Colonic mucosa (tissue), 4 donors: ENCODE measurements at regions not wholly inside any gene's neighbourhood (a gene's known extent, or its start where the extent isn't known, plus 50 kb on each side); places are given as distances from the start of the nearest gene placed in this dataset.
A peak's percentile ranks its signal among the peaks of the same experiment; 100 is the strongest.

ENCODE experiments used
- DNase-seq: peaks from one replicate; pipeline ENCODE4 v3.0.0-alpha.2; 2020
- H3K27ac ChIP-seq: fragments of 200-600 bp; one replicate; pipeline ENCODE4 v1.8.0; 2021
- H3K27me3 ChIP-seq: fragments of 200-600 bp; one replicate; pipeline ENCODE4 v1.8.0; 2021
- H3K36me3 ChIP-seq: fragments of 200-600 bp; one replicate; pipeline ENCODE4 v1.8.0; 2021
- H3K4me1 ChIP-seq: fragments of 200-600 bp; one replicate; pipeline ENCODE4 v1.8.0; 2021; ENCODE audit warnings: mild to moderate bottlenecking
- H3K4me3 ChIP-seq: fragments of 200-600 bp; one replicate; pipeline ENCODE4 v1.8.0; 2021
- H3K9ac ChIP-seq, 2 donors: one replicate each; pipeline ENCODE4 v1.7.0; 2013; ENCODE audit warnings: control low read depth in 2 of 2, low read depth in 2 of 2, low read length in 2 of 2
- H3K9me3 ChIP-seq: fragments of 200-600 bp; one replicate; pipeline ENCODE4 v1.8.0; 2021
- CTCF ChIP-seq: fragments of 200-600 bp; IDR thresholded peaks from one replicate; pipeline ENCODE4 v1.8.0; 2022; ENCODE audit warnings: antibody characterized with exemption, mild to moderate bottlenecking
- intact Hi-C: fragments of 100-400 bp; cut with DNase I; formaldehyde crosslinking; loops from one replicate; pipeline ENCODE4 v1.14.1; 2022
- donor health status: healthy.
- donor health status: DM: no; HTN: no; CAD: no.
- donor health status: DM: no; HTN: no; CAD: no.

GRCh38 chr15:70260580-70260979, 162.9 kb upstream of the TLE3 start:
- Histone ChIP-seq H3K27ac (no peak overlapping the region), H3K36me3 (no peaks in the 10 kb centered on the region), H3K27me3 (no peaks in the 10 kb centered on the region), H3K9ac (no peak overlapping the region), H3K4me3 (no peak overlapping the region), H3K4me1 (no peaks in the 10 kb centered on the region), H3K9me3 (no peaks in the 10 kb centered on the region)
- DNase-seq: no peak
- TF ChIP-seq CTCF: no peak
- intact Hi-C loops: loop anchor here (10.0 kb wide), 1 partner anchor 156 kb away; no protein-coding TSS in a partner anchor

GRCh38 chr15:70259640-70260508, 162.2 kb upstream of the TLE3 start:
- intact Hi-C loops: loop anchor here (10.0 kb wide), 1 partner anchor 155 kb away; no protein-coding TSS in a partner anchor

GRCh38 chr15:70259028-70259424, 161.3 kb upstream of the TLE3 start:
- Histone ChIP-seq H3K27ac (no peak overlapping the region), H3K27me3 (no peaks in the 10 kb centered on the region), H3K9me3 (no peaks in the 10 kb centered on the region), H3K4me3 (no peak overlapping the region), H3K9ac (no peak overlapping the region), H3K4me1 (no peaks in the 10 kb centered on the region), H3K36me3 (no peaks in the 10 kb centered on the region)
- intact Hi-C loops: no loop called here
- peak; percentile 63 for DNase-seq
- TF ChIP-seq CTCF: no peak

More at GRCh38 chr15:70259640-70260508, 162.2 kb upstream of the TLE3 start:
- H3K4me3 ChIP-seq: no peak overlapping the region
- H3K27ac ChIP-seq: no peak overlapping the region
- no peaks in the 10 kb centered on the region for H3K9me3 ChIP-seq
- H3K4me1 ChIP-seq: no peaks in the 10 kb centered on the region
- no peak for DNase-seq
- H3K36me3 ChIP-seq: no peaks in the 10 kb centered on the region
- no peak for TF ChIP-seq CTCF
- no peaks in the 10 kb centered on the region for H3K27me3 ChIP-seq
- H3K9ac ChIP-seq: no peak overlapping the region

GRCh38 chr15:70258369-70259027, 160.8 kb upstream of the TLE3 start:
- no peak for TF ChIP-seq CTCF
- peak; percentile 28 for DNase-seq
- Histone ChIP-seq H3K9me3 (no peaks in the 10 kb centered on the region), H3K4me3 (no peak overlapping the region), H3K9ac (no peak overlapping the region), H3K36me3 (no peaks in the 10 kb centered on the region), H3K4me1 (no peaks in the 10 kb centered on the region), H3K27me3 (no peaks in the 10 kb centered on the region), H3K27ac (no peak overlapping the region)
- intact Hi-C loops: no loop called here

- no peaks in the 10 kb centered on the region for H3K4me1 ChIP-seq
- intact Hi-C loops: no loop called here
- no peaks in the 10 kb centered on the region for H3K27me3 ChIP-seq
- no peak overlapping the region for H3K4me3 ChIP-seq
- peak; percentile 30 for DNase-seq
- H3K36me3 ChIP-seq: no peaks in the 10 kb centered on the region
- H3K9ac ChIP-seq: no peak overlapping the region
- no peak overlapping the region for H3K27ac ChIP-seq
- TF ChIP-seq CTCF: no peak
- H3K9me3 ChIP-seq: no peaks in the 10 kb centered on the region
These were observed 160.0 kb upstream of the TLE3 start for GRCh38 chr15:70257573-70258248.
